Prostate gland (tissue), 2 donors: ENCODE measurements at regions not wholly inside any gene's neighbourhood (a gene's known extent, or its start where the extent isn't known, plus 50 kb on each side); places are given as distances from the start of the nearest gene placed in this dataset.
"Not testable (repeated sequence)": the region's sequence is repeated elsewhere in the genome, so short reads cannot be mapped to it uniquely, and the experiment has no call there.

Experiments
- POLR2A ChIP-seq: fragments of 450-650 bp; IDR thresholded peaks from one replicate; pipeline ENCODE4 v1.6.1; 2016; ENCODE audit warnings: antibody characterized with exemption, mild to moderate bottlenecking
- POLR2AphosphoS5 ChIP-seq: sonication (generic); formaldehyde crosslinking; IDR thresholded peaks from one replicate; pipeline ENCODE4 v1.6.1; 2017; ENCODE audit warnings: antibody characterized with exemption
- TF ChIP-seq, protein P1 (sequence below), 4 experiments: fragments of 200-600 bp in 2 of 4; fragments of 450-650 bp in 2 of 4; sonication (generic) in 2 of 4; IDR thresholded peaks; 1 replicate in 3 of 4; 2 replicates in 1 of 4; pipeline ENCODE4 v1.5.1; 2016 to 2019; ENCODE audit warnings: antibody characterized with exemption in 4 of 4, mild to moderate bottlenecking in 2 of 4, moderate library complexity in 2 of 4

DNA sequence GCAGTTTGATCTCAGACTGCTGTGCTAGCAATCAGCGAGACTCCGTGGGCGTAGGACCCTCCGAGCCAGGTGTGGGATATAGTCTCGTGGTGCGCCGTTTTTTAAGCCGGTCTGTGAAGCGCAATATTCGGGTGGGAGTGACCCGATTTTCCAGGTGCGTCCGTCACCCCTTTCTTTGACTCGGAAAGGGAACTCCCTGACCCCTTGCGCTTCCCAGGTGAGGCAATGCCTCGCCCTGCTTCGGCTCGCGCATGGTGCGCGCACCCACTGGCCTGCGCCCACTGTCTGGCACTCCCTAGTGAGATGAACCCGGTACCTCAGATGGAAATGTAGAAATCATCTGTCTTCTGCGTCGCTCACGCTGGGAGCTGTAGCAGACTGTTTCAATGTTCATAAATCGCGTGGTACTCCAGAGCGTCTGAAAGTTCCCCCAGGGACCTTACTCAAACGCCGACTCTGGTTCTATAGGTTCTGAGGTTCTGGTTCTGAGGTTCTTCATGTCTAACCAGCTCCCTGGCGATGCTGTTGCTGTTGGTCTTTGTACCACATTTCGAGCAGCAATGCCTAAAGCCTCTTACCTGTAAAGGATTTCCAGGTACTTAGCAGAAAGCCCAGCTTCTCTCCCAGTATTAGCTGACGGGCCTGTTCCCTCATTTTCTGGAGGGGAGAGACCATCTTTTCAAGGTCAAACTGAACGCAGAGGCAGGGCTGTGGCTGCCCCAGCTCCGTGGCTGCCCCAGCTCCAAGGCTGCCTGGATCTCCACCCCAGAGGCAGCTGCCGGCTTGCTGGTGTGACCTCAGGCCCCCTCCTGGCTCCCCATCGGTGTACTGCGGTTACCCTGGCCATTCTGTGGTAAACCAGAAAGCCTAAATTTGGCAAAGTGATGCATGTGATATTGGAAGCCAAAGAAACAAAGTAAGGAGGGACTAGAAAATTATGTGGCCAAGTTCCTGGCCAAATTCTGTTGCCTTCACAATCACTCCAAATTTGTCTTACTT lies 207.9 kb downstream of the RAB11FIP2 start:
- not testable (repeated sequence) for TF ChIP-seq POLR2A, POLR2AphosphoS5
- TF ChIP-seq, protein P1, sequence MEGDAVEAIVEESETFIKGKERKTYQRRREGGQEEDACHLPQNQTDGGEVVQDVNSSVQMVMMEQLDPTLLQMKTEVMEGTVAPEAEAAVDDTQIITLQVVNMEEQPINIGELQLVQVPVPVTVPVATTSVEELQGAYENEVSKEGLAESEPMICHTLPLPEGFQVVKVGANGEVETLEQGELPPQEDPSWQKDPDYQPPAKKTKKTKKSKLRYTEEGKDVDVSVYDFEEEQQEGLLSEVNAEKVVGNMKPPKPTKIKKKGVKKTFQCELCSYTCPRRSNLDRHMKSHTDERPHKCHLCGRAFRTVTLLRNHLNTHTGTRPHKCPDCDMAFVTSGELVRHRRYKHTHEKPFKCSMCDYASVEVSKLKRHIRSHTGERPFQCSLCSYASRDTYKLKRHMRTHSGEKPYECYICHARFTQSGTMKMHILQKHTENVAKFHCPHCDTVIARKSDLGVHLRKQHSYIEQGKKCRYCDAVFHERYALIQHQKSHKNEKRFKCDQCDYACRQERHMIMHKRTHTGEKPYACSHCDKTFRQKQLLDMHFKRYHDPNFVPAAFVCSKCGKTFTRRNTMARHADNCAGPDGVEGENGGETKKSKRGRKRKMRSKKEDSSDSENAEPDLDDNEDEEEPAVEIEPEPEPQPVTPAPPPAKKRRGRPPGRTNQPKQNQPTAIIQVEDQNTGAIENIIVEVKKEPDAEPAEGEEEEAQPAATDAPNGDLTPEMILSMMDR (IDR thresholded peaks at IDR 0.05), result not testable (repeated sequence)
